GM23338 (cell line): ENCODE measurements at regions not wholly inside any gene's neighbourhood (a gene's known extent, or its start where the extent isn't known, plus 50 kb on each side); places are given as distances from the start of the nearest gene placed in this dataset.

Experiments used
- CREB1 ChIP-seq: fragments of 250-450 bp; sonication (Bioruptor Pico); IDR thresholded peaks from 2 replicates; pipeline ENCODE4 v1.5.0; 2020; ENCODE audit warnings: low read depth, mild to moderate bottlenecking, moderate library complexity
- CTCF ChIP-seq, 2 experiments: fragments of 200-600 bp in 1 of 2; sonication (generic) in 1 of 2; conservative IDR thresholded peaks; 2 replicates each; pipeline versions ENCODE4 v1.5.1 to v1.6.1; 2016 to 2017; ENCODE audit warnings: antibody characterized with exemption in 2 of 2, low read depth in 2 of 2, mild to moderate bottlenecking in 2 of 2, moderate library complexity in 1 of 2
- ETS1 ChIP-seq: IDR thresholded peaks from 2 replicates; pipeline ENCODE4 v1.6.1; 2016; ENCODE audit warnings: antibody characterized with exemption
- EZH2 ChIP-seq: fragments of 200-600 bp; sonication (generic); IDR thresholded peaks from one replicate; pipeline ENCODE4 v1.8.0; 2017; ENCODE audit warnings: antibody characterized with exemption, mild to moderate bottlenecking, low read depth; ENCODE audit not compliant: unreplicated experiment
- JUNB ChIP-seq: IDR thresholded peaks from one replicate; pipeline ENCODE4 v1.6.1; 2016; ENCODE audit warnings: antibody characterized with exemption; ENCODE audit not compliant: unreplicated experiment
- REST ChIP-seq: IDR thresholded peaks from one replicate; pipeline ENCODE4 v1.6.1; 2018; ENCODE audit warnings: antibody characterized with exemption; ENCODE audit not compliant: unreplicated experiment

GRCh38 chr4:143095447-143095846 lies 89.3 kb upstream of the USP38 start:
- TF ChIP-seq CTCF (conservative IDR thresholded peaks at IDR 0.05; ENCODE audit: low read depth in 2 of 2) (no peak), EZH2 (no peak), REST (no peak), JUNB (no peak), CREB1 (CRISPR knock-in tag) (no peak), ETS1 (no peak)
